Activated CD4-positive, alpha-beta T cell treated with anti-CD3 and anti-CD28 coated beads, Interleukin-2, amount 50 U/mL, for 48 hours (primary cell): ENCODE measurements at regions not wholly inside any gene's neighbourhood (a gene's known extent, or its start where the extent isn't known, plus 50 kb on each side); places are given as distances from the start of the nearest gene placed in this dataset.

ENCODE experiments used
- DNase-seq, 2 experiments: peaks; one replicate each; pipeline ENCODE4 v3.0.0-alpha.2; 2020

GRCh38 chr2:37868866-37869265 lies 56.2 kb upstream of the RMDN2 start:
- no peak for DNase-seq

GRCh38 chr2:37869304-37869703 lies 55.8 kb upstream of the RMDN2 start:
- no peak for DNase-seq

- no peak for DNase-seq
Observed at GRCh38 chr2:37869771-37870170, 55.3 kb upstream of the RMDN2 start.

- no peak for DNase-seq
Observed at GRCh38 chr2:37870829-37871228, 54.3 kb upstream of the RMDN2 start.

- no peak for DNase-seq
Observed at GRCh38 chr2:37871456-37872191, 53.5 kb upstream of the RMDN2 start.

GRCh38 chr2:37872192-37872750 lies 52.8 kb upstream of the RMDN2 start:
- DNase-seq, result no peak

- DNase-seq, result no peak
Observed at GRCh38 chr2:37873229-37873628, 51.9 kb upstream of the RMDN2 start.

GRCh38 chr2:37873749-37874330 lies 51.2 kb upstream of the RMDN2 start:
- DNase-seq, result no peak

GRCh38 chr2:37874470-37874869 lies 50.6 kb upstream of the RMDN2 start:
- no peak for DNase-seq
